Transverse colon (tissue), 4 donors: ENCODE measurements at regions not wholly inside any gene's neighbourhood (a gene's known extent, or its start where the extent isn't known, plus 50 kb on each side); places are given as distances from the start of the nearest gene placed in this dataset.

Experiments
- DNase-seq: peaks from one replicate; pipeline ENCODE4 v3.0.0-alpha.2; 2019
- H3K27ac ChIP-seq, 4 donors: fragments of 200-600 bp; sonication (generic); 2 replicates each; pipeline ENCODE4 v1.5.1; 2016 to 2018; ENCODE audit warnings: inconsistent platforms in 4 of 4
- H3K27me3 ChIP-seq: fragments of 200-600 bp; sonication (generic); 2 replicates; pipeline ENCODE4 v1.5.1; 2017; ENCODE audit warnings: inconsistent platforms
- H3K36me3 ChIP-seq, 4 donors: fragments of 200-600 bp; sonication (generic); 2 replicates each; pipeline ENCODE4 v1.5.1; 2017 to 2019; ENCODE audit warnings: inconsistent platforms in 4 of 4
- H3K4me1 ChIP-seq, 4 donors: fragments of 200-600 bp; sonication (generic); 2 replicates each; pipeline ENCODE4 v1.5.1; 2017 to 2020; ENCODE audit warnings: inconsistent platforms in 4 of 4
- H3K4me3 ChIP-seq, 4 donors: fragments of 200-600 bp; sonication (generic); 1 replicate in 1 of 4; 2 replicates in 3 of 4; pipeline versions ENCODE4 v1.5.1 to v1.6.1; 2017 to 2019; ENCODE audit warnings: inconsistent platforms in 4 of 4
- H3K9me3 ChIP-seq, 2 donors: fragments of 200-600 bp; sonication (generic); 2 replicates each; pipeline ENCODE4 v1.5.1; 2017 to 2019; ENCODE audit warnings: inconsistent platforms in 2 of 2
- CTCF ChIP-seq, 5 experiments: fragments of 200-600 bp in 3 of 5; fragments of 450-650 bp in 2 of 5; sonication (generic) in 3 of 5; IDR thresholded peaks; 1 replicate in 2 of 5; 2 replicates in 3 of 5; pipeline ENCODE4 v1.5.1; 2016 to 2017; ENCODE audit warnings: antibody characterized with exemption in 5 of 5, inconsistent platforms in 3 of 5, mild to moderate bottlenecking in 2 of 5, moderate library complexity in 1 of 5
- EP300 ChIP-seq: sonication (generic); formaldehyde crosslinking; IDR thresholded peaks from one replicate; pipeline ENCODE4 v1.6.1; 2017; ENCODE audit warnings: antibody characterized with exemption, low read depth
- POLR2A ChIP-seq: fragments of 450-650 bp; IDR thresholded peaks from one replicate; pipeline ENCODE4 v1.6.1; 2016; ENCODE audit warnings: antibody characterized with exemption, mild to moderate bottlenecking, moderate library complexity
- POLR2AphosphoS5 ChIP-seq, 3 donors: sonication (generic); formaldehyde crosslinking; IDR thresholded peaks; one replicate each; pipeline ENCODE4 v1.6.1; 2016; ENCODE audit warnings: antibody characterized with exemption in 3 of 3
- WGBS, 2 donors: methylation state at CpG; one replicate each; pipeline ENCODE4 v1.1.5; 2018; ENCODE audit warnings: low coverage in 1 of 2; 5-methylcytosine and 5-hydroxymethylcytosine counted together
- in situ Hi-C, 4 donors: fragments of 200-750 bp; cut with MboI; loops; one replicate each; pipeline versions ENCODE4 v1.15.0 to v1.15.1; 2017; ENCODE audit warnings: low sequenced_read_pairs in 3 of 4, low pct_ligation_motif_present in 1 of 4, low pct_unique_long_range_greater_than_20kb in 1 of 4
- intact Hi-C: fragments of 100-400 bp; cut with DNase I; formaldehyde crosslinking; loops from one replicate; pipeline ENCODE4 v1.15.1; 2023; ENCODE audit warnings: low total_unique reads

- no peaks in the 10 kb centered on the region for H3K9me3 ChIP-seq
Measured at GRCh38 chr21:15531986-15532385, 197.8 kb upstream of the USP25 start.

GRCh38 chr21:15533618-15534017 lies 196.2 kb upstream of the USP25 start:
- Histone ChIP-seq H3K4me1 (no peaks in the 10 kb centered on the region), H3K36me3 (no peaks in the 10 kb centered on the region), H3K4me3 (no peak overlapping the region), H3K27ac (no peak overlapping the region), H3K9me3 (no peaks in the 10 kb centered on the region), H3K27me3 (no peaks in the 10 kb centered on the region)
- WGBS, 2 donors, result 75 to 86% methylated on average over 4 of the region's 4 CpGs
- intact Hi-C loops, result no loop called here
- TF ChIP-seq CTCF (IDR thresholded peaks at IDR 0.05) (no peak), POLR2AphosphoS5 (IDR thresholded peaks at IDR 0.05) (no peak), POLR2A (no peak), EP300 (no peak)
- no peak for DNase-seq
- in situ Hi-C loops, result no loop called here

More at GRCh38 chr21:15531986-15532385, 197.8 kb upstream of the USP25 start:
- no peak for DNase-seq
- TF ChIP-seq POLR2A, result no peak
- no peak for TF ChIP-seq POLR2AphosphoS5 (IDR thresholded peaks at IDR 0.05)
- TF ChIP-seq EP300, result no peak
- TF ChIP-seq CTCF (IDR thresholded peaks at IDR 0.05), result no peak
- Histone ChIP-seq H3K27me3 (no peaks in the 10 kb centered on the region), H3K4me3 (no peak overlapping the region), H3K27ac (no peak overlapping the region), H3K4me1 (no peaks in the 10 kb centered on the region), H3K36me3 (no peaks in the 10 kb centered on the region)
- WGBS, 2 donors, result 80 to 91% methylated on average over 1 to 3 of the region's 3 CpGs
- intact Hi-C loops, result no loop called here
- in situ Hi-C loops, result no loop called here

- in situ Hi-C loops (no loop called here), intact Hi-C loops (no loop called here)
- no peak overlapping the region for H3K27ac ChIP-seq
- TF ChIP-seq EP300 (no peak), POLR2A (no peak), CTCF (IDR thresholded peaks at IDR 0.05) (no peak), POLR2AphosphoS5 (IDR thresholded peaks at IDR 0.05) (no peak)
- no peak overlapping the region for H3K4me3 ChIP-seq
- 53 to 62% methylated on average over 4 of the region's 4 CpGs for WGBS, 2 donors
- H3K9me3 ChIP-seq, result no peaks in the 10 kb centered on the region
- DNase-seq, result no peak
- no peaks in the 10 kb centered on the region for H3K36me3 ChIP-seq
- no peaks in the 10 kb centered on the region for H3K27me3 ChIP-seq
- no peaks in the 10 kb centered on the region for H3K4me1 ChIP-seq
Measured at GRCh38 chr21:15534450-15534886, 195.3 kb upstream of the USP25 start.

- no peaks in the 10 kb centered on the region for H3K4me1 ChIP-seq
- no peaks in the 10 kb centered on the region for H3K9me3 ChIP-seq
- in situ Hi-C loops (no loop called here), intact Hi-C loops (no loop called here)
- WGBS, 2 donors, result 47 to 56% methylated on average over 2 of the region's 2 CpGs
- no peak overlapping the region for H3K27ac ChIP-seq
- no peak for DNase-seq
- no peak for TF ChIP-seq EP300
- TF ChIP-seq POLR2A, result no peak
- TF ChIP-seq CTCF (IDR thresholded peaks at IDR 0.05), result no peak
- TF ChIP-seq POLR2AphosphoS5 (IDR thresholded peaks at IDR 0.05), result no peak
- H3K4me3 ChIP-seq, result no peak overlapping the region
- H3K36me3 ChIP-seq, result no peaks in the 10 kb centered on the region
- no peaks in the 10 kb centered on the region for H3K27me3 ChIP-seq
Measured at GRCh38 chr21:15539376-15539775, 190.4 kb upstream of the USP25 start.
